KMS-11 (cell line): ENCODE measurements at regions not wholly inside any gene's neighbourhood (a gene's known extent, or its start where the extent isn't known, plus 50 kb on each side); places are given as distances from the start of the nearest gene placed in this dataset.

Experiments used
- H2AFZ ChIP-seq: fragments of 200-600 bp; sonication (generic); 2 replicates; pipeline ENCODE4 v1.6.1; 2016; ENCODE audit warnings: antibody characterized with exemption, mixed run types, low read depth
- H3K27ac ChIP-seq: fragments of 200-600 bp; sonication (generic); 2 replicates; pipeline ENCODE4 v1.6.1; 2016; ENCODE audit warnings: mild to moderate bottlenecking, mixed run types
- H3K27me3 ChIP-seq: fragments of 200-600 bp; sonication (generic); 2 replicates; pipeline ENCODE4 v1.6.1; 2017; ENCODE audit warnings: mild to moderate bottlenecking, low read depth, mixed run types, moderate library complexity; ENCODE audit not compliant: insufficient read depth
- H3K36me3 ChIP-seq: fragments of 200-600 bp; sonication (generic); 2 replicates; pipeline ENCODE4 v1.6.1; 2017; ENCODE audit warnings: mild to moderate bottlenecking, mixed run types; ENCODE audit not compliant: insufficient read depth
- H3K4me1 ChIP-seq: fragments of 200-600 bp; sonication (generic); 2 replicates; pipeline ENCODE4 v1.6.1; 2016; ENCODE audit warnings: mild to moderate bottlenecking, low read depth, mixed run types; ENCODE audit not compliant: poor library complexity, severe bottlenecking
- H3K4me2 ChIP-seq: fragments of 200-600 bp; sonication (generic); 2 replicates; pipeline ENCODE4 v1.7.0; 2016; ENCODE audit warnings: mild to moderate bottlenecking, mixed run types
- H3K4me3 ChIP-seq: fragments of 200-600 bp; sonication (generic); IDR thresholded peaks from 2 replicates; pipeline ENCODE4 v1.6.1; 2017; ENCODE audit warnings: low read depth, low read length, mixed read lengths; ENCODE audit not compliant: insufficient read depth
- H3K79me2 ChIP-seq: fragments of 200-600 bp; sonication (generic); 2 replicates; pipeline ENCODE4 v1.6.1; 2016; ENCODE audit warnings: low read depth, mixed run types; ENCODE audit not compliant: insufficient read depth
- H3K9ac ChIP-seq: fragments of 200-600 bp; sonication (generic); 2 replicates; pipeline ENCODE4 v1.6.1; 2016; ENCODE audit warnings: mild to moderate bottlenecking, mixed run types
- H4K20me1 ChIP-seq: fragments of 200-600 bp; sonication (generic); 2 replicates; pipeline ENCODE4 v1.6.1; 2016; ENCODE audit warnings: mild to moderate bottlenecking, mixed run types; ENCODE audit not compliant: insufficient read depth
- CTCF ChIP-seq: fragments of 200-600 bp; sonication (generic); conservative IDR thresholded peaks from 2 replicates; pipeline ENCODE4 v1.6.1; 2017; ENCODE audit warnings: low read depth, mild to moderate bottlenecking, antibody characterized with exemption, low read length, moderate library complexity, mixed read lengths

GRCh38 chr13:30126903-30127428 is 180.4 kb downstream of the KATNAL1 start:
- no peaks in the 10 kb centered on the region for H3K36me3 ChIP-seq
- H3K9ac ChIP-seq, result no peak overlapping the region
- H4K20me1 ChIP-seq, result no peaks in the 10 kb centered on the region
- no peaks in the 10 kb centered on the region for H3K4me1 ChIP-seq
- H3K4me3 ChIP-seq, result no peak overlapping the region
- no peaks in the 10 kb centered on the region for H3K79me2 ChIP-seq
- TF ChIP-seq CTCF, result no peak
- H2AFZ ChIP-seq, result no peak overlapping the region
- H3K27me3 ChIP-seq, result no peaks in the 10 kb centered on the region
- H3K4me2 ChIP-seq, result no peak overlapping the region
- H3K27ac ChIP-seq, result no peak overlapping the region

- no peaks in the 10 kb centered on the region for H3K36me3 ChIP-seq
- no peak for TF ChIP-seq CTCF
- no peak overlapping the region for H3K9ac ChIP-seq
- no peak overlapping the region for H3K4me2 ChIP-seq
- H2AFZ ChIP-seq, result no peak overlapping the region
- H3K27me3 ChIP-seq, result no peaks in the 10 kb centered on the region
- H3K79me2 ChIP-seq, result no peaks in the 10 kb centered on the region
- no peak overlapping the region for H3K4me3 ChIP-seq
- H4K20me1 ChIP-seq, result no peaks in the 10 kb centered on the region
- no peak overlapping the region for H3K27ac ChIP-seq
- H3K4me1 ChIP-seq, result peaks cover 4% of the 10 kb centered on the region
Observed at GRCh38 chr13:30125422-30126073, 181.8 kb downstream of the KATNAL1 start.

- Histone ChIP-seq H2AFZ (no peak overlapping the region), H3K9ac (no peak overlapping the region), H3K36me3 (no peaks in the 10 kb centered on the region), H3K4me1 (peaks cover 16% of the 10 kb centered on the region), H3K79me2 (no peaks in the 10 kb centered on the region), H3K4me2 (no peak overlapping the region), H3K27me3 (no peaks in the 10 kb centered on the region), H3K27ac (no peak overlapping the region), H3K4me3 (no peak overlapping the region), H4K20me1 (no peaks in the 10 kb centered on the region)
- no peak for TF ChIP-seq CTCF
Observed at GRCh38 chr13:30124131-30124768, 183.1 kb downstream of the KATNAL1 start.

GRCh38 chr13:30123575-30123974 is 183.8 kb downstream of the KATNAL1 start:
- H4K20me1 ChIP-seq, result no peaks in the 10 kb centered on the region
- H3K4me3 ChIP-seq, result no peak overlapping the region
- no peaks in the 10 kb centered on the region for H3K27me3 ChIP-seq
- no peak overlapping the region for H2AFZ ChIP-seq
- H3K9ac ChIP-seq, result no peak overlapping the region
- no peak overlapping the region for H3K27ac ChIP-seq
- no peak overlapping the region for H3K4me2 ChIP-seq
- no peaks in the 10 kb centered on the region for H3K36me3 ChIP-seq
- peaks cover 16% of the 10 kb centered on the region for H3K4me1 ChIP-seq
- no peaks in the 10 kb centered on the region for H3K79me2 ChIP-seq
- no peak for TF ChIP-seq CTCF
